NCI-H146 (cell line): ENCODE measurements at regions not wholly inside any gene's neighbourhood (a gene's known extent, or its start where the extent isn't known, plus 50 kb on each side); places are given as distances from the start of the nearest gene placed in this dataset.
"Not testable (repeated sequence)": the region's sequence is repeated elsewhere in the genome, so short reads cannot be mapped to it uniquely, and the experiment has no call there.

Experiments
- DNase-seq: peaks from one replicate; lab custom pipeline; 2025; lab: John Stamatoyannopoulos, UW

DNA sequence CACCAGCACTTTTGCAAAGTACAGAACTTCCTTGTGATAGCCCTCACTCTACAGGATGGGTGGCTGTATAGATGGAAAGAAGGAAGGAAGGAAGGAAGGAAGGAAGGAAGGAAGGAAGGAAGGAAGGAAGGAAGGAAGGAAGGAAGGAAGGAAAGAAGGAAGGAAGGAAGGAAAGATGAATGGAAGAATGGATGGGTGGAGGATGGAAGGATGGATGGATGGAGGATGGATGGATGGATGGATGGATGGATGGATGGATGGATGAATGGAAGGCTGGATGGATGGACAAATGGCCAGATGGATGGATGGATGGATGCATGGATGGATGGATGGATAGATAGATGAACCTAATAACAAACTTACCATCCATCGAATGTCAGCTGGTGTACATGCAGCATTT lies 256.9 kb downstream of the ANKRD60 start:
- not testable (repeated sequence) for DNase-seq

DNA sequence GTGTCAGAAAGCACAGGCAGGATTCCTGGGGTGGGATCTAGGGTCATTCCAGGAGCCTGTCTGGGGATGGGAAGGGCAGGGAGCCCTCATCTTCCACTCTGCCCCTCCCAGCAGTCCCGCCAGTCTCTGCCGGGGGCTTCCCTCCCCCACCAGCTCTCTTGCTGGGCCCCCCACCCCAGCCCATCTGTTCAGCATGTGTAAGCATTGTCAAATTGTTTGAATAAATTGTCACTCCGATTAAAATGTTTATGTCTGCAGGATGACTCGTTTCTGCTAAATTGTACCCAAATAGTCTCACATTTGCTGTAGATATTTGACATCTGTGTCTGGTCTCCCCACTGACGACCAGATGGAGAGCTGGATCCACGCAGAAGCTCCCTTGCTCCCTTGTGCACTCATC lies 257.6 kb downstream of the ANKRD60 start:
- no peak for DNase-seq

DNA sequence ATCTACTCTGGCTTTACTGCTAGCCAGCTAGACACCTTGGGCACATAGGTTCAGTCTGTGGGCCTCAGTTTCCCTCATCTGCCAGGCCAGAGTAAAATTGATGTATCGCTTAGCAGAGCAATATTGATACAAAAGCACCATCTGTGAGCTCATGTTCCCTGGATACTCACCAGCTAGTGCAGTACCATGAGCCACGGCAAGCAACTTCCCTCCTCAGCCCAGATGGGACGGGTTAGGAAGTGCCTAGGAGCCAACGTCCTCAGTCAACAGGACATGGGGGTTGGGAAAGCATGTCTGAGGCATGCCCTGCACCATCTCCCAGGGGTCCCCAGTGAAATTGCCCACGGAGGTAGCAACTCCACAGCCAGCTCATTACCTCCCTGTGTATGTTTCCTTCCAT lies 258.3 kb downstream of the ANKRD60 start:
- no peak for DNase-seq

DNA sequence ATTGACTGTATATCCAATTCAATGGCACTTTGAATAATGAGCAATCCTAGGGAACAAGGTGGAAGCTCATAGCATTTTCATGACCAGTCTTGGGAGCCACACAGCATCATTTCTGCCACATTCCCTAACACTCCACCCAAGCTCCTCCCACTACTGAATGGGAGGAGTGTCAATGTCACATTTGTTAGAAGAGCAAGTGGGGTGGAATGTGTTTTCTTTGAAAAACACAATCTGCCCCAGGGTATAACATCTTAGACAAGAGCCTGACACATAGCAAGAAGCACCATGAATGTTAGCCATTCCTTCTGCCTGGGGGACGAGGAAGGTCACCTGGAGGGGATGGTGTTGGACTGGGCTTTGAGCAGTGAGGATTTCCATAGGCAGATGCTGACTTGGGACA lies 258.3 kb upstream of the PMEPA1 start:
- DNase-seq: no peak

DNA sequence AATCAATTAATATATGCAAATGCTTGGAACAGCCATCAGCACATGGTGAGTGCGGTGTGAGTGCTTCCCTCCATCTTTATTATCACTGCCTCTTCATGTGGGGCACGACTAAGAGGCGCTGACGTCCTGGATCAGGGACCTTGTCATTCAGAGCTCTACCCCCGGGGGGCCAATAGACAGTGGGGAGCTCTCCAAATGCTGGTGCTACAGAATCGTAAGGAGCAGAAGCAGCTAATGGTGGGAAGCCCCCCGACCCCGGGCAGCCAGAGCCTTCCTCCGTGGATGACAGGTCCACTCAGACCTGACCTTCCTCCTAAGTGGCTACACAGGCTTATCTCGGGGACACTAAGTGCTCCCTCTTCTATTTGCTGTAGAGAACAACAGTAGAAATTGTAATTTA lies 257.5 kb upstream of the PMEPA1 start:
- DNase-seq: no peak

DNA sequence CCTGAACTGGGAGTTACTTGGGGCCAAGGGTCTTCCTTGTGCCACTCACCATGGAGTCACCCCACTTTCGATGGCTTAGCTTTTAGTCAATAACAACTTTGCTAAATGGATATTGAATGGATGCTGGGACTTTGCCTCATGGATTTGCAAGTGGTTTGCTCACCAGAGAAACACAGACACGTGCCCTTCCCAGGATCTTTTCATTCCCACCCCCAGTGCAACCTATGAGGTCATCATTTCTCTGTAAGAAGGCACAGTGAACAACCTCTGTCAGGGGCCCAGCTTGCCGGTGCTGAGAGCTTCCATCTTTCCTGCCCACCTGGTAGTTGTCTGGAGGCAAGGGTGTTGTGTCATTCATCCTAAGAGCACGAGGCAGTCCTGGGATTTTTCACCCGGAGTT lies 256.8 kb upstream of the PMEPA1 start:
- no peak for DNase-seq

- no peak for DNase-seq
These were observed 255.6 kb upstream of the PMEPA1 start for GRCh38 chr20:57965441-57965840.

- no peak for DNase-seq
These were observed 254.4 kb upstream of the PMEPA1 start for GRCh38 chr20:57964011-57964862.

- no peak for DNase-seq
These were observed 251.2 kb upstream of the PMEPA1 start for GRCh38 chr20:57960803-57961575.

GRCh38 chr20:57959589-57959988 lies 249.8 kb upstream of the PMEPA1 start:
- no peak for DNase-seq

GRCh38 chr20:57959018-57959417 lies 249.2 kb upstream of the PMEPA1 start:
- DNase-seq: no peak

- no peak for DNase-seq
These were observed 248.2 kb upstream of the PMEPA1 start for GRCh38 chr20:57958050-57958420.

GRCh38 chr20:57957411-57958049 lies 247.7 kb upstream of the PMEPA1 start:
- peak; percentile 28 for DNase-seq

DNA sequence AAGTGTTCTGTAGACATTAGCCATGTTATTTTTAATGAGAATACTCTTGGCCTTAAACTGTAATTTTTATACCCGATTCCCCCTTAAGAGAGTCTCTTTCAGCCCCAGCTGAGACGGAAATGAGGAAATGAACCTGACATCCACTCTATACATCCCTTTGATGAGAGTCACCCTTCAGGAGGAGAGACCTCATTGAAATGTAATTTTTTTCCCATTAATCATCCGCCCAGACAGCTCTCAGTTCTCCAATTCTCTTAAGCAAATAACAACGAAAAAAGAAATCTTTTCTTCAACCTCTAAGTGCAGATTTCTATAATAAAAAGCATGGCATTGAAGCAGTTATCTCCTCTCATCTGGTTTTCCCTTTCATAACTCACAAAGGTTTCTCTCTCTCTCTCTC lies 243.8 kb upstream of the PMEPA1 start:
- peak; percentile 43 for DNase-seq

- DNase-seq: no peak
These were observed 242.3 kb upstream of the PMEPA1 start for GRCh38 chr20:57952136-57952535.

DNA sequence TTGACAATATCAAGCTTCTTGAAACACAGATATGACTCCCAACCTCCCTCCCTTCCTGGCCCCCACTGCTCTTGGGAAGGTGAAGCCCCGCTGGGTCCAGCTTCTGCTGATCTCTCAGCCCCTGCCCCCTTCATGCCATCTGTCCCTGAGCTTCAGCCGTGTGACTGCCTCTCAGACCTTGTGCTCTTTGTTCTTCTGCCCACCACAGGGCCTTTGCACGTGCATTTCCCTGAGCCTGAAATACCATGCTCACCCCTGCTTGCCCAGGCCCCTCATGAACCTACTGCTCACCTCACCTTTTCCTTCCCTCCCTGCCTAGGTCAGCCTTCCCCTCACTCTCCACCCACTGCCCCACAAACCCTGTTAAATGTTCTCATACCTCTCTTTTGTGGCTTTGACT lies 241.7 kb upstream of the PMEPA1 start:
- no peak for DNase-seq

DNA sequence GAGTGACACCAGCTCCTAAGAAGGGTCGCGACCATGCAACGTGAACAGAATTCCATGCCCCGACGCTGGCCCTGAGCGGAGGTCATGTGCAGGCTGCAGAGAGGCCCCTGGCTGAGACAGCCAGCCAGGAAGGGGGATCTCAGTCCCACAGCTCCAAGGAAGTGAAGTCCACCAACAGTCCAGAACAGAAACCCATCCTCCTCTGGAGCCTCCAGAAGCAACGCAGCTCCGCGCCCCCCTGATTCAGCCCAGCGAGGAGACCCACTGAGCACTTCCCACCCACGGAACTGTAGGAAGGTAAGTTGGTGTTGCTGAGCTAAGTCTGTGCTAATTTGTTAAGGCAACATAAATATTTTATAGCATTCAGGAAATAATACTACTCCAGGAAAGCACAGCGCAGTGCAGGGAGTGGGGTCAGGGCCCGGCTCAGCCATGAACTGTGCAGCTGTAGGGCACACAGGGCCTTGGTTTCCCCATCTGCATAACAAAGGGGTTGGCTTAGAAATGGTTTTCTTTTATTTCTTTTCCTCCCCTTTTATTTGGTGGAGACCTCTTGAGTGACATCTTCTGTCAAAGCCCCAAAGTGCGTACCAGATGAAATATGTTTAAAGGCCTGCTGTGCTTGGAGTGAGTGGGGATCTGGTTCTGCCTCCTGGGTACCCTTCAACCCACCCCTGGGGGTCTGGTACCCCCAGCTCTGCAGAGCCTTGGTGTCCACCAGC lies 241.1 kb upstream of the PMEPA1 start:
- DNase-seq: no peak

DNA sequence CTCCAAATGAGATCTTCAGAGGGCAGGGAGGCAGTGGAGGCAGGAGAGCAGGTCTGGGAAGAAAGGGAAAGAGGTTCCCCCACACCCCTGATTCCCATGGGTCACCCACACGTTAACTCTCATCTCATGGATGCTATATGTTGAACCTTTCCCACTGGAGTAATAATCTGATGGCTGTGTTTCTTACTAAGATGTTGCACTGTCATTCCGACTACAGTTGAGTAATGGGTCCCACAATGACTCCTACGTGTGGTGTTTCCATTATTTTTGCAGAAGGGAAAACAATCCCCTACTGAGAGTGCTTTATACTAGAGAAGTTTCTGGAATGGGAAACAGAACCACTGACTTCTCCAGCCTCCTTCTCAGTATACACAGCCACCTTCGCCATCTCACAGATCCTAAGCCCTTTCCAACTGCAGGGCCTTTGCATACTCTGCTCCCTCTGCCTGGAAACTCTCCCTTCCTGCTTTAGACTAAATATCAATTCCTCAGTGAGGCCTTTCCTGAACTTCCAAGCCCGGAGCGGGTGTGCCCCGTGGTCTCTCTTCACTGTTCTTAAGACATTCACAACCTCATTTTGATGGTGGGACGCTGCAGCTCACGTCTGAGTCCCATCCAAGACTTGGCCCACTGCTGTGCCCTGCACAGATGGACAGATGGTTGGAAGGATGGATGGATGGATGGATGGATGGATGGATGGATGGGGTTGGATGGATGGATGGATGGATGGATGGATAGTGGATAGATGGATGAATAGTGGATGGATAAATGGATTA lies 238.6 kb upstream of the PMEPA1 start:
- DNase-seq: no peak

DNA sequence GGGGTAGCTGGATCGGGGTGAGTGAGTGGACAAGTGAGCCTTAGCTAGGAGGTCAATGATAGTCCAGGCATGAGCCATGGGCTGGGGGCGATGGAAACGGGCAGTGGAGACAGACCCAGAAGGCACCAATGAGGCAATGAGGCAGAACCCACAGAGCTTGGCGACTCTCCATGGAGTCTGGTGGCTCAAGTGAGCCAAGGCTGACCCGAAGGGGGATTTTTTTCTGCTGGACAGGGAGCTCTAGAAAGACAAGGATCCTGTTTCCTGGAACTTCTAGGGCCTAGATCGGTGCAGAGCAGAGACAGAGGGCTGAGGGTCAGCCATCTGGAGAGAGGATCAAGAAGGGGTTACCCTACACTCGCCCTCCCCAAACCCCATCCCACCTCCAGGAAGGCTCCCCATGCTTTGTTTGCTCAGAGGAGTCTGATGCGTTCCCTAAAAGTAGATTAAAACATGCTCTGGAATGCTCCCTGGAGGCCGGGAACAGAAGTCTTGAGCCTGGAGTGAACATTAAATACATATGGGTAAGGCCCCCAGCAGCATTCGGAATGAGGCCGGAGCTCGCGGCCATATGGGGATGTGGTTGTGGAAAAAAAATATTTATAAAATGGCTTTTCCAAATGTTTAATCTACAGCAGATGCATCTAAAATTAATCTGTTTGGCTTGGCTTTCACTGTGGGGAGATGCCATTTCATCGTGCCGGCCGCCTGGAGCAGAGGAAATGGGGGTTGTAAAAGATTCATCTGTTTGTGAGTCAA lies 237.8 kb upstream of the PMEPA1 start:
- no peak for DNase-seq

DNA sequence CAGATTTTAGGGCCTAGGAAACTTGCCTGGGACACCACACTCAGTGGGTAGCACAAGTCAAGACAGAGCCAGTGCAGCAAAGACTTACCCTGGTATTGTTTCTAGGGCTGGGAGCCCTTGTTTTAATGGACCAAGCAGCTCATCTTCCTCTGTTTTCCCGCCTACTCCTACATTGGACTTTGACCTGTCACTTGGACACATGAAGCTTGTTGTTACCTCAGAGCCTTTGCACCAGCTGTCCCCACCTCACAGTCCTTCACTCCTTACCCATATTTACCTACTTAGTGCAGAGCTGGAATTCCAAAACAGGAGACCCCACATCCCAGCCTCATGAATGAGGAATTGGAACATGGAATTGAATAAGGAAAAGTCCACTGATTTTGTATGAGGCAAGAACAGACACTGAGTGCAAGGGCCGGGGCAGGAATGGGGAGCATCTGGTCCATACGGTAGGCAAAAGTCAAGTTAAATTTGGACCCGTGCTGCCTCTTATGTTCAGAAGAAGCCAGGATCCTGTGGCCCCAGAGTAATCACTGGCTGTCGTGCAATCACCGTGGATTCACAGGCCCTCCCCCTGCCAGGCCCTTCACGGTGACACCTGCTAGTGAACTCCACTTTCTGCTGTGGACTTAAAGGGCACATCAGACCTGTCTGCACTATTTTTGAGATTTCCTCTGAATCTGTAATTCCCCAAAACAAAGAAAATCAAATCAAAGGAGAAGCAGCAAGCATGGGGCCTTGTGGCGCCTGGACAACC lies 236.9 kb upstream of the PMEPA1 start:
- DNase-seq: no peak
